ENCODE measurements at regions not wholly inside any gene's neighbourhood (a gene's known extent, or its start where the extent isn't known, plus 50 kb on each side); places are given as distances from the start of the nearest gene placed in this dataset.

DNA sequence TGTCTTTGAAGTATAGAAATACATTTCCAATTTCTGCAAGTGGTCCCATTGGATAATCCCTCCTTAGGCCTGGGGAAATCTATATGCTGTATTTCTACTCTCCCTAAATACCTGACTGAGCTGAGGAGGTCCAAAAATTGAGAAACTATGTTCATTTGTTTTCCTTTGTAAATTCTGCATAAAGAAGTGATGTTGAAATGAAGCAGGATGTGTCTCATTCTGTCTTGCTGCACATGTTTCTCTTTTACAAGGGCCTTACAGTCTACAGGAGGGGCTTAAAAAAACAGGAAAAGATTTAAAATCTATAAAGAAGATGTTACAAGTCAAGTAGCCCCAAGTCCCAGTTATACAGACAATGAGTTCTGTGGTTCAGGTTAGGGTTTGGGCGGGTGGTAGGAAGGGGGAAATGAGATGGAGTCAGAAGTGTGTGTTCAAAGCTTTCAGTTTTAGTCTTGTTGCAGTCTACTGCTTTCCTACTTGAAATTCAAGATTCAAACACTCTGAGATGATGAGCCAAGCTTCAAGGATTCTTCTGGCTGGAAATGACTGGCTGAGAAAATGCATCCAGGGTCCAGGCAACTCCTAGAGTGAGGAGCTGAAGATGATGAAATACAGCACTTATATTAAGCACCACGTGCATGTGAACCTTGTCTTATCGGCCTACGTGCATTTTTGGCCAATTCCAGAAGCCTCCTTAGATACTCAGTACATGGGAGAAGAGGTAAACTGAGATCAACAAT is 146.3 kb upstream of the CELF4 start:
- Histone ChIP-seq H3K4me2 (ENCODE audit: low read length) (no peak overlapping the region), H3K9ac (ENCODE audit: low read length) (no peak overlapping the region), H3K4me3 (ENCODE audit: low read length) (no peak overlapping the region), H3K9me2 (replicated peaks; ENCODE audit: low read length) (no peaks in the 10 kb centered on the region), H3K79me2 (ENCODE audit: low read length) (no peaks in the 10 kb centered on the region), H3K36me3 (ENCODE audit: low read depth, low read length) (no peaks in the 10 kb centered on the region), H3K27me3 (ENCODE audit: low read length) (no peaks in the 10 kb centered on the region), H3K4me1 (ENCODE audit: insufficient read depth, low read length) (no peaks in the 10 kb centered on the region), H3F3A (ENCODE audit: low read length, unreplicated experiment) (no peaks in the 10 kb centered on the region), H3K27ac (ENCODE audit: low read length) (no peak overlapping the region), H4K20me1 (ENCODE audit: low read length) (no peaks in the 10 kb centered on the region), H2AFZ (ENCODE audit: low read length) (no peak overlapping the region), H3K9me3 (ENCODE audit: low read length) (no peaks in the 10 kb centered on the region)
- no TSS peak for BruUV-seq (replicated peaks)
- CTCF ChIA-PET, result no interaction called here
- POLR2A ChIA-PET (ENCODE audit: unreplicated experiment), result no interaction called here
- DNase-seq (no peak), ATAC-seq (no peak)
- intact Hi-C loops (cut with micrococcal nuclease), result no loop called here
- TF ChIP-seq, protein P1, sequence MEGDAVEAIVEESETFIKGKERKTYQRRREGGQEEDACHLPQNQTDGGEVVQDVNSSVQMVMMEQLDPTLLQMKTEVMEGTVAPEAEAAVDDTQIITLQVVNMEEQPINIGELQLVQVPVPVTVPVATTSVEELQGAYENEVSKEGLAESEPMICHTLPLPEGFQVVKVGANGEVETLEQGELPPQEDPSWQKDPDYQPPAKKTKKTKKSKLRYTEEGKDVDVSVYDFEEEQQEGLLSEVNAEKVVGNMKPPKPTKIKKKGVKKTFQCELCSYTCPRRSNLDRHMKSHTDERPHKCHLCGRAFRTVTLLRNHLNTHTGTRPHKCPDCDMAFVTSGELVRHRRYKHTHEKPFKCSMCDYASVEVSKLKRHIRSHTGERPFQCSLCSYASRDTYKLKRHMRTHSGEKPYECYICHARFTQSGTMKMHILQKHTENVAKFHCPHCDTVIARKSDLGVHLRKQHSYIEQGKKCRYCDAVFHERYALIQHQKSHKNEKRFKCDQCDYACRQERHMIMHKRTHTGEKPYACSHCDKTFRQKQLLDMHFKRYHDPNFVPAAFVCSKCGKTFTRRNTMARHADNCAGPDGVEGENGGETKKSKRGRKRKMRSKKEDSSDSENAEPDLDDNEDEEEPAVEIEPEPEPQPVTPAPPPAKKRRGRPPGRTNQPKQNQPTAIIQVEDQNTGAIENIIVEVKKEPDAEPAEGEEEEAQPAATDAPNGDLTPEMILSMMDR (conservative IDR thresholded peaks at IDR 0.05; ENCODE audit: low read depth, low read length), result no peak
- TF ChIP-seq EZH2 (IDR thresholded peaks at IDR 0.05; ENCODE audit: low read length, unreplicated experiment) (no peak), EZH2phosphoT487 (IDR thresholded peaks at IDR 0.05; ENCODE audit: borderline replicate concordance, low read length) (no peak)

DNA sequence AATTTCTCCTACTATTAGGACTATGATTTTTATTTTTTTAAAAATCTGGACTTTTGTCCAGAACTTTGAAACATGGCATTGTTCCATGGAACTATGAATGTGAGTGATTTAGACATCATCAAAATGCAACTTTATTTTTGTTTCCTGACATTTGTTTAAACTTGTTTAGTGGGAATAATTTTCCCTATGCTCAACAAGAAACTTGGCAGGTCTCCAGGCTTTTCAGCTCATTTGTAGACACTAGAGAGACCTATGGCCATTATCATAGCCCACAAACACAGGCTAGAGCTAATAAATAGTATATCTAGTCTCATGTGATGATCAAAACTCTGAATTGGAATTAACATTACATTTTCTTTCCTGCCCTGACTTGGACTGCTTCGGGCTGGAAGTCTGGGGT is 145.1 kb upstream of the CELF4 start:
- Histone ChIP-seq H2AFZ (ENCODE audit: low read length) (no peak overlapping the region), H3K36me3 (ENCODE audit: low read depth, low read length) (no peaks in the 10 kb centered on the region), H3F3A (ENCODE audit: low read length, unreplicated experiment) (no peaks in the 10 kb centered on the region), H4K20me1 (ENCODE audit: low read length) (no peaks in the 10 kb centered on the region), H3K9me3 (ENCODE audit: low read length) (no peaks in the 10 kb centered on the region), H3K4me1 (ENCODE audit: insufficient read depth, low read length) (no peaks in the 10 kb centered on the region), H3K4me2 (ENCODE audit: low read length) (no peak overlapping the region), H3K79me2 (ENCODE audit: low read length) (no peaks in the 10 kb centered on the region), H3K27me3 (ENCODE audit: low read length) (no peaks in the 10 kb centered on the region), H3K4me3 (ENCODE audit: low read length) (no peak overlapping the region), H3K27ac (ENCODE audit: low read length) (no peak overlapping the region), H3K9ac (ENCODE audit: low read length) (no peak overlapping the region), H3K9me2 (replicated peaks; ENCODE audit: low read length) (no peaks in the 10 kb centered on the region)
- POLR2A ChIA-PET (ENCODE audit: unreplicated experiment), result no interaction called here
- TF ChIP-seq, protein P1 (conservative IDR thresholded peaks at IDR 0.05; ENCODE audit: low read depth, low read length), result no peak
- TF ChIP-seq EZH2 (IDR thresholded peaks at IDR 0.05; ENCODE audit: low read length, unreplicated experiment) (no peak), EZH2phosphoT487 (IDR thresholded peaks at IDR 0.05; ENCODE audit: borderline replicate concordance, low read length) (no peak)
- BruUV-seq (replicated peaks), result no TSS peak
- CTCF ChIA-PET, result no interaction called here
- intact Hi-C loops (cut with micrococcal nuclease), result no loop called here
- ATAC-seq (no peak), DNase-seq (no peak)

DNA sequence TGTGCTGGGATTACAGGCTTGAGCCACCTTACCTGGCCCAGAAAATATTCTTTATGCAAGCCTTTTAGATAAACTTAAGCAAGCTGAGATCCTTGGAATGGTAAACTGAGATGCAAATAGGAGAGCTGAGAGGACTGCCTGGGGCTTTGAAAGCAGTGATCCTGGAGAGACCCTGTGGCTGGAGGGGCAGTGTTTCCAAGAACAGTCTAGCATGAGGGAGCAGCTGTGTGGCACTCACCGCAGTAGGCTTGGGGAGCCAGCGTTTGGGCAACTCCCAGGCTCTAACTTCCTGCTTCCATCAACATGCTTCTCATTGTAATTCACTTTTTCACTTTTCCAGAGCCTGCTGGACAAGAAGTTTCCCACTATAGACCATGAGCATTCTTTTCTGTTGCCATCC is 144.1 kb upstream of the CELF4 start:
- ChIA-PET POLR2A (ENCODE audit: unreplicated experiment) (no interaction called here), CTCF (no interaction called here)

More for the DNA sequence above, 144.1 kb upstream of the CELF4 start:
- H3K27ac ChIP-seq (ENCODE audit: low read length), result no peak overlapping the region
- DNase-seq, result no peak
- no peaks in the 10 kb centered on the region for H3K9me3 ChIP-seq (ENCODE audit: low read length)
- TF ChIP-seq, protein P1 (conservative IDR thresholded peaks at IDR 0.05; ENCODE audit: low read depth, low read length), result no peak
- TF ChIP-seq EZH2 (IDR thresholded peaks at IDR 0.05; ENCODE audit: low read length, unreplicated experiment) (no peak), EZH2phosphoT487 (IDR thresholded peaks at IDR 0.05; ENCODE audit: borderline replicate concordance, low read length) (no peak)
- intact Hi-C loops (cut with micrococcal nuclease), result no loop called here
- no peaks in the 10 kb centered on the region for H4K20me1 ChIP-seq (ENCODE audit: low read length)
- no peaks in the 10 kb centered on the region for H3K36me3 ChIP-seq (ENCODE audit: low read depth, low read length)
- H2AFZ ChIP-seq (ENCODE audit: low read length), result no peak overlapping the region
- no TSS peak for BruUV-seq (replicated peaks)
- H3K27me3 ChIP-seq (ENCODE audit: low read length), result no peaks in the 10 kb centered on the region
- no peaks in the 10 kb centered on the region for H3K4me1 ChIP-seq (ENCODE audit: insufficient read depth, low read length)
- no peaks in the 10 kb centered on the region for H3K9me2 ChIP-seq (replicated peaks; ENCODE audit: low read length)
- no peak overlapping the region for H3K9ac ChIP-seq (ENCODE audit: low read length)
- no peak for ATAC-seq
- no peaks in the 10 kb centered on the region for H3K79me2 ChIP-seq (ENCODE audit: low read length)
- no peaks in the 10 kb centered on the region for H3F3A ChIP-seq (ENCODE audit: low read length, unreplicated experiment)
- no peak overlapping the region for H3K4me2 ChIP-seq (ENCODE audit: low read length)
- no peak overlapping the region for H3K4me3 ChIP-seq (ENCODE audit: low read length)
